ENCODE measurements at regions not wholly inside any gene's neighbourhood (a gene's known extent, or its start where the extent isn't known, plus 50 kb on each side); places are given as distances from the start of the nearest gene placed in this dataset.

DNA sequence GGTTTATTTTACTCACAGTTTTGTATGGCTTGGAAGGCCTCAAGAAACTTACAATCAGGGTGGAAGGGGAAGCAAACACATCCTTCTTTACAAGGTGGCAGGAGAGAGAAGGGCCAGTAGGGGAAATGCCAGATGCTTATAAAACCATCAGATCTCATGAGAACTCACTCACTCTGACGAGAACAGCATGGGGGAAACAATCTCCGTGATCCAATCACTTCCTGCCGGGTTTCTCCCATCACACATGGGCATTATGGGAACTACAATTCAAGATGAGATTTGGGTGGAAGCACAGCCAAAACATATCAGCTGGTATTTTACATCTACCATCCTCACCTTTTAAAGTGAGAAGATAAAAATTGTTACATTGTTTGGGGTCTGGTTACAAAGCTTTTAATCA is 427.9 kb upstream of the CDH7 start:
- no peak for TF ChIP-seq POLR2A (IDR thresholded peaks at IDR 0.05)
- TF ChIP-seq, protein P1, sequence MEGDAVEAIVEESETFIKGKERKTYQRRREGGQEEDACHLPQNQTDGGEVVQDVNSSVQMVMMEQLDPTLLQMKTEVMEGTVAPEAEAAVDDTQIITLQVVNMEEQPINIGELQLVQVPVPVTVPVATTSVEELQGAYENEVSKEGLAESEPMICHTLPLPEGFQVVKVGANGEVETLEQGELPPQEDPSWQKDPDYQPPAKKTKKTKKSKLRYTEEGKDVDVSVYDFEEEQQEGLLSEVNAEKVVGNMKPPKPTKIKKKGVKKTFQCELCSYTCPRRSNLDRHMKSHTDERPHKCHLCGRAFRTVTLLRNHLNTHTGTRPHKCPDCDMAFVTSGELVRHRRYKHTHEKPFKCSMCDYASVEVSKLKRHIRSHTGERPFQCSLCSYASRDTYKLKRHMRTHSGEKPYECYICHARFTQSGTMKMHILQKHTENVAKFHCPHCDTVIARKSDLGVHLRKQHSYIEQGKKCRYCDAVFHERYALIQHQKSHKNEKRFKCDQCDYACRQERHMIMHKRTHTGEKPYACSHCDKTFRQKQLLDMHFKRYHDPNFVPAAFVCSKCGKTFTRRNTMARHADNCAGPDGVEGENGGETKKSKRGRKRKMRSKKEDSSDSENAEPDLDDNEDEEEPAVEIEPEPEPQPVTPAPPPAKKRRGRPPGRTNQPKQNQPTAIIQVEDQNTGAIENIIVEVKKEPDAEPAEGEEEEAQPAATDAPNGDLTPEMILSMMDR (IDR thresholded peaks at IDR 0.05) = no peak
